Stimulated activated CD8-positive, alpha-beta memory T cell treated with anti-CD3 and anti-CD28 coated beads, Interleukin-15, amount 100 ng/mL, for 1 hour (primary cell): ENCODE measurements at regions not wholly inside any gene's neighbourhood (a gene's known extent, or its start where the extent isn't known, plus 50 kb on each side); places are given as distances from the start of the nearest gene placed in this dataset.

Experiments
- DNase-seq: peaks from one replicate; pipeline ENCODE4 v3.0.0-alpha.2; 2020; ENCODE audit warnings: low read depth

GRCh38 chr6:2502998-2503674 lies 247.6 kb downstream of the MYLK4 start:
- no peak for DNase-seq

- DNase-seq, result no peak
Measured at GRCh38 chr6:2502096-2502997, 248.4 kb downstream of the MYLK4 start.

DNA sequence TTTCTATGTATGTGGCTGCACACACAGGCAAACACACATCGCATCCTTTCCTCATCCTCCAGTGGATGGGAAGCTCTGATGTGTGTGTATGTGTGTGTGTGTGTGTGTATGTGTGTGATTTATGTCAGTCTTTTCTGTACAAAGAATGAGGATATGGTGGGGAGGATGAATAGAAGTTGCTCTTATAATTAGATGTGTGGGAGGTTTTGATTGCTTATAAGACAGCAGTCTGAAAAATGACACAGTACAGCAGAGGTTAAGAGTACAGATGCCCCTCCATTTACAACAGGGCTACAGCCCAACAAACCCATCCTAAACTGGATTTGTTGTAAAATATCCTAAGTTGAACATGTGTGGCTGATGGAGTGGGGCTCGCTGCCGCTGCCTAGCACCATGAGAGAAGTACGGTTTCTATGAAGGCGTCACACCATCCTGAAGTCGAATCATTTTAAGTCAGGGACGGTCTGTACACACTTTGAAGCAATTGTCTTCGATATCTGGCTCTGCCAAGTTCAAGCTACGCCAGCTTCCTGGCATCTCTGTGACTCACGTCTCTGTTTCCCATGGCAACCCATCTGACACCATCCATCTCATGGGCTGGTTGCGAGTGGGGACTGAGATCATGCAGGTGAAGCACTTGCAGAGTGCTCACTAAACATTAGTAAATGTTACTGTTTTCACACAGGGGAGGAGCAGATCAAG lies 252.6 kb downstream of the MYLK4 start:
- DNase-seq, result no peak

- DNase-seq, result no peak
Measured at GRCh38 chr6:2496291-2496690, 250.9 kb upstream of the GMDS start.

DNA sequence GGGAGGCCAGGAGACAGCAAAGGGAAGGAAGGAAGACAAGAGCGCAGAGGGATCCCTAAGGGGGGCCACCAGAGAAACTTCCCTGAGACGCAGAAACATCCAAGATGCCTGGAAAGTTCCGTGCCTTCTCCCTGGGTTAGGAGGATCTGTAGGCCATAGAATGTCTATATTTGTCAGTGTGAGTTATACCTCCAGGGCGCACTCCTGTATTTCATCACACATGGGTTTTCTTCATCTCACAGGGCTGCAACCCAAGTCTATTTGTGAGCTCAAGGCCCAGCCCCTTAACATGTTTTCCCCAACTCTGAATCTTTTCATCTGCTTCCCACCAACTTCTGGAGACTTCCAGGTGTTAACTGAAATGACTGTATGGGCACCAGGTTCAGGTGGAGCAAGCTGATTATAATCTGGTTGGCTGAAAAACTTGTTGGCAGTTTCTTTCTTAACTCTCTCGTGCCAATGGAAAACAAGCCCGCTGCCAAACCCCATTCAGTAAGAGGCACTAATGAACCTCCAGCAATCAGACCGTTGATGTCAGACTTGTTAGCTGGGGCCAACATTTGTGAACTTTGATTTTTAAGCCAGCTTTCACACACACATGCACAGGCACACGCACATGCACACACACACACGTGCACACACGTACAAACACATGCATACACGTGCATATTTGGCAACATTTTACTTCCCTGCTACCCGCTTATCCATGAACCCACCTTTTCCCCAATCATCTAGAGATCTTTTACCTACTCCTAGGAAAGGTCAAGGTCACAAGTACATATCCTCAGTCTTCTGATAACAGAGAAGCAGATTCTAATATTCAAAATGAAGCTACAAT lies 247.5 kb upstream of the GMDS start:
- no peak for DNase-seq

- no peak for DNase-seq
Measured at GRCh38 chr6:2491137-2491536, 245.7 kb upstream of the GMDS start.

GRCh38 chr6:2488578-2488977 lies 243.2 kb upstream of the GMDS start:
- DNase-seq, result no peak

DNA sequence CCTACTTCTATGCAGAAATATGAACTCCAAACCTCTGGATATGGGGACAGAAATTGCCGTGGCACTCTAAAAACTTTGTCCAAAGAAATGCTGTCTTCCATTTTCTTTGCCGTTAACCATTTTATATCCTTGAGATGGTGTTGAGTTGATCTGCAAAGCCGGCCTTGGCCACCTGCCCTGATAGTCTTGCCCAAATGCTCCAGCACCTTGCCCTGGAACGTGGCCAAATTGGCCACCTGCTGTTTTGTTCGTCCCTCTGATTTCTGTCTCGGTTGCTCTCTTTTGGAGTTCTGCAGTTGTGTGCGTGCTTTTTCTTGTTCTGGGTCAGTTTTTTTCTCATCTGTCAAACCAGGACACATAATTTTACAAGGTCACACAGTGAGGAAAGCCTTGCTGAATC lies 239.7 kb upstream of the GMDS start:
- no peak for DNase-seq

DNA sequence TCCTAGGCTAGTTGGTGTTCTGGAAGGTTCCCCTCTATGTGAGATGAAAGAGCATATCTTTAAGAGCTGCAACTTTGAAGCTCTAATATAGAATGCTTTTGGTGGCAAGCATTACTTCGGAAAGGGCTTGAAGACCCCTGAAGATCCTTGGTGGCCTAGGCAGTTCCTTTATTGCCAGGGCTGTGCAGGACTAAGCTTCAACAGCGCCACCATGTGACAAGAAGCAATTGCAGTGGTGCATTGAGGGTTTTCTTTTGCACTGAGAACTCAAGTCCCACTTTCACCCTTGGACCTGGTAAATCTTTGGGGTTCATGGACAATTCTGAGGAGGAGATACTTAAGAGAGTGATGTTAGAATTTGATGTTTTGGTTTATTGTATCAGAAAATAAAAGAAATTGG lies 237.4 kb upstream of the GMDS start:
- DNase-seq, result no peak

DNA sequence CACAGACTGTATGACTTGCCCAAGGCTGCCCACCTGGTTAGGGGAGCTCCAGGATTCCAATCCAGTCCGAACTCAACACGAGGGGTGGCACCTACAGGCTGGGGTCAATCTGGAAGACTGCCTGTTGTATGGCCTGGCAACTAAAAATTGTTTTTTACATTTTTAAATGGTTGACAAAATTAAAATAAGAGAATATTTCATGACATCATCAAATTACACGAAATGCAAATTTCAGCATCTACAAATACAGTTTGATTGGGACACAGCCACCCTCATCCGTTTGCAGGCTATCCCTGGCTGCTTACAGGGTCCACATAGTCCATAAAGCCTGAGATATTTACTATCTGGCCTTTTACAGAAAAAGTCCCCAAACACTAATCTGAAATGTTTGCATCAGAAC lies 235.9 kb upstream of the GMDS start:
- DNase-seq, result no peak

DNA sequence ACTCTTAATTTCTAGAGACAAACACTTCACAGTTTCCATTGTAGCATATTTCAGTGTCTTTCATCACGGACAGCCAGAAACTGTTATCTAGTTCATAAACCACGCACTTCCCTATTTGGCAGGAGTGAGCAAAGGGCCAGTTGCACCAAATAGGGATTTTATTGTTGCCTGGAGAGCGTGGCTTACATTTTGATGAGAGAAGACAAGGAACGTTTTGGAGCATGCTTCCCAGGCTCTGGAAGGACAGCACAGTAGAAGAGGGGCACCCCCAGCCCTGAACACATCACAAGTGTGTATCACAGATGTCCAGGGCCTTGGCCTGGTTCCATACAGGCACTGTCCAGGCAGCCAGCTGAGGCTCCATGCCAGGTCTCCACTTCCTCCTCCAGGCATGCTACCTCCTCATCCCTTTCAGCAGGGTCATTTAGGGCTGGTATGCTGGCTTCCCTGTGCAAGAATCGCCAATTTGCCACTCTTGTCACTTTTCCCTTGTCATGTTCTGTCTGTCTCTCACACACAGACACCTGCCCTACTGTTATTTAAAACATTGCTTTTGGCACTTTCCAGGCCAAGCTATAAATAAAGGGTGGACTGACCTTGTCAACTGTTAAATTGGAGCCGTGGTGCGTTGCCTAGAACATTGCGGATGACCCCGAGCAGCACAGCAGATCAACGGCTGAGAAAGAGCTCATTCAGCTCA lies 235.0 kb upstream of the GMDS start:
- DNase-seq, result no peak

DNA sequence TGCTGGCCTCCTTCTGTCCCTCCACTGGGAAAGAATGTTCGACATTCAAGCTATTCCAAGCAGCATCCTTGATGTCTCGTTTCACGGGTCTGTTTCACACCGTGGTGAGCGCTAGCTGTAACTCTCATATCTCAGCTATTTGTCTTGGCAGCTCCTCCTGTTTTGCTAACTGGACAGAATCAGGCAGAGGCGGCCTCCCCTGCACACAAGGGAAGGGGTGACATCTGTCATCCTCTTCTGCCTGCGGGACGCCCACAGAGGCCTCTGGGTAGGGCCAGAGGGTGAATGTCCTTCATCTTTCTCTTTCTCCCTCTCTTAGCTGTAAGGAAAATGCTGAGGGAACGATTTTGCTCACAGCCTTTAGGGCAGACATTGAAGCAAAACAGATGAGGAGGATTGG lies 232.8 kb upstream of the GMDS start:
- no peak for DNase-seq

- no peak for DNase-seq
Measured at GRCh38 chr6:2477666-2478065, 232.3 kb upstream of the GMDS start.

DNA sequence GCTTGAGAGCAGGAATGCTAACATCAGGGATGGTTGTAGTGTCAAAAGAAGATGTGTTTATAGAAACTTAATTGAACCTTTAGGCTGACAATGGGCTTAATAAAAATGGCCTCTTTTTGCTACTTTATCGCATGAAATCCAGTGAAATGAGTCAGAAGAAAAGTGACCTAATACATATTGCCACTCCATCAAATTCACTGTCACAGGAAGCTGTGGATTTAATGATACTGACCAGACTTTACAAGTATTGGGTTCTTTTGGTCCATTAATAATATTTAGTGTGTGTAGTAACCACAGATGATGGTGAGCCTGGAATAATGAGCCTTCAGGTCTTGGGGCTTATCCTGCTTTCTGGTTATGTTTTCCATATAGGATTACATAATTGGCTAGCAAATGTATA lies 231.8 kb upstream of the GMDS start:
- no peak for DNase-seq

DNA sequence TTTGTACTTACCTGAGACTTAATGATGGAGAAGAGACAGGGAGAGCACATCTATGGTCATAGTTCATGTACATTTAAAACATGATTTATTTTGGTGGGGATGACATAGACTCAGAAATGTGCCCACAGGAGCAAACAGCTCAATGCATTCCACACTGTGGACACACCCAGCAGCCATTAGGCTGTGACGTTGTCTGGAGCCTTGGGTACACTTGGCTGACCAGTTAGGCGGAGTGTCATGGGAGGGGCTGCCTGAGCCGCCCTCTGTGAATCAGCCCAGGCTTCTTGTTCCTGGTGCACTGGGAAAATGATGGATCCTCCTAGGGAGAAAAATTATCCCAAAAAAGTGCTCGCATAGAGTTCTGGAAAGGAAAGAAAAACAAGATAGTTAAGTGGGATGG lies 231.0 kb upstream of the GMDS start:
- no peak for DNase-seq

DNA sequence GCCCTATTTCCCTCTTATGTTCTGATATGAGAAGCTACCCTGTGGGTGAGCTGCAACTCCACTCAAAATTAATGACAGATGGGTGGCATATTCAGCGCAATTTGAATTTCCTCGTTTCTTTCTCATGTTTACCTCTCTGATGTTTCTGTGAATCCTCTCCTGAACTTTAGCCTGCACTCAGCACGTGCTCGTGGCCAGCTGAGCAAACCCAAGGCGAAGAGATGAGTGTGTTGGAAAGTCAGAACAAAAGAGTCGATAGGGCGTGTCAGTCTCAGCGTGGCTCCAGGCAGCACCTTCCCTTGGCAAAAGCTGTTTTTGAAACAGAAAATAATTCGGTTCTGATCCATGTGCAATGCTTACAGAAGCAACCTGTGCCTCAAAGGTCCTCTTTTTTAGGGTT lies 226.1 kb upstream of the GMDS start:
- DNase-seq, result no peak

- DNase-seq, result no peak
Measured at GRCh38 chr6:2469428-2469827, 224.0 kb upstream of the GMDS start.

- no peak for DNase-seq
Measured at GRCh38 chr6:2468601-2468955, 223.2 kb upstream of the GMDS start.

- DNase-seq, result no peak
Measured at GRCh38 chr6:2467929-2468600, 222.7 kb upstream of the GMDS start.

DNA sequence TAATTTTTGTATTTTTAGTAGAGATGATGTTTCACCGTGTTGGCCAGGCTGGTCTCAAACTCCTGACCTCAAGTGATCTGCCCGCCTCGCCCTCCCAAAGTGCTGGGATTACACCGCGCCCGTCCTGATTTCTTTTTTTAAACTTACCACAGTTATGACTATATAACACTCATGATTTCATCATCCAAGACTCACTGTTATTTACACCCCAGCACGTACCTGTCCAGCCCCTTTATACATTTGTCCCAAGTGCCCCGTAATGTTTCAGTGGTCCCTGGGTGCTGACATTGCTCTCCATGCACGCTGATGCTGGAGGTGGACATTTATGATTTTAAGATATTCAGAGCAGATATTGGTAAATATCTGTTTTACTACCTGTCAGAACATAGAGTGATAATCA lies 219.9 kb upstream of the GMDS start:
- no peak for DNase-seq

DNA sequence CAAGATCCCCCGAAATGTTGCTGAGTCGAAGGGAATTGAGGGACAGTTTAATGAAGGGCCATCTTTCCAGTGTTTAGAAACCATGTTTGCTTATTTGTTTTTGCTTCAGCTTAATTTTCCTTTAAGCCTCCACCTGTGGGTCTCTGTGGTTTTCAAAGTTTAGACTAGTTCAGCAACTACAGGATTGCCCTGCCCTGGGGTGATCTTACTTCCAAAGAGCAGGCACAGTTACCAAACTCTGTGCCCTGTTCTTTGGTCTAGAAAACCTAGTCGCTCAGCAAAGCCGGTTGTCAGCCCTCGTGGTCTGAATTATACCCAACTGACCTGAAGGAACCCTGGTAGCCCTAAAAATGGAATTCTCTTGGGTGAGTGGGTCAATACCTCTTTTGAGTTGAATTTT lies 219.2 kb upstream of the GMDS start:
- DNase-seq, result no peak
